MV-4-11 (cell line): ENCODE measurements at regions not wholly inside any gene's neighbourhood (a gene's known extent, or its start where the extent isn't known, plus 50 kb on each side); places are given as distances from the start of the nearest gene placed in this dataset.
"Not testable (repeated sequence)": the region's sequence is repeated elsewhere in the genome, so short reads cannot be mapped to it uniquely, and the experiment has no call there.

Experiments used
- DNase-seq: peaks from one replicate; lab custom pipeline; 2025; lab: John Stamatoyannopoulos, UW

GRCh38 chr18:40259115-40259835 lies 1695.8 kb upstream of the PIK3C3 start:
- DNase-seq = no peak

GRCh38 chr18:40258311-40258710 lies 1696.7 kb upstream of the PIK3C3 start:
- no peak for DNase-seq

GRCh38 chr18:40250236-40250635 lies 1704.8 kb upstream of the PIK3C3 start:
- DNase-seq = no peak

- no peak for DNase-seq
Observed at GRCh38 chr18:40249390-40250080, 1705.5 kb upstream of the PIK3C3 start.

- not testable (repeated sequence) for DNase-seq
Observed at GRCh38 chr18:40245612-40246011, 1709.4 kb upstream of the PIK3C3 start.

GRCh38 chr18:40243607-40244006 lies 1711.4 kb upstream of the PIK3C3 start:
- DNase-seq = no peak

- DNase-seq = no peak
Observed at GRCh38 chr18:40235836-40236235, 1719.2 kb upstream of the PIK3C3 start.

GRCh38 chr18:40235323-40235722 lies 1719.7 kb upstream of the PIK3C3 start:
- DNase-seq = no peak

GRCh38 chr18:40233931-40234616 lies 1721.0 kb upstream of the PIK3C3 start:
- DNase-seq = no peak

GRCh38 chr18:40222776-40223175 lies 1732.3 kb upstream of the PIK3C3 start:
- no peak for DNase-seq

GRCh38 chr18:40216856-40217255 lies 1738.2 kb upstream of the PIK3C3 start:
- no peak for DNase-seq

GRCh38 chr18:40215979-40216378 lies 1739.1 kb upstream of the PIK3C3 start:
- DNase-seq = no peak

- no peak for DNase-seq
Observed at GRCh38 chr18:40210696-40211095, 1744.3 kb upstream of the PIK3C3 start.

- DNase-seq = peak; percentile 43
Observed at GRCh38 chr18:40208958-40209357, 1746.1 kb upstream of the PIK3C3 start.

- DNase-seq = no peak
Observed at GRCh38 chr18:40197711-40198110, 1757.3 kb upstream of the PIK3C3 start.

GRCh38 chr18:40186677-40187076 lies 1768.4 kb upstream of the PIK3C3 start:
- DNase-seq = no peak

- DNase-seq = no peak
Observed at GRCh38 chr18:40179729-40180461, 1775.1 kb upstream of the PIK3C3 start.

- no peak for DNase-seq
Observed at GRCh38 chr18:40168026-40168425, 1787.0 kb upstream of the PIK3C3 start.

- DNase-seq = no peak
Observed at GRCh38 chr18:40163254-40163653, 1791.8 kb upstream of the PIK3C3 start.

- no peak for DNase-seq
Observed at GRCh38 chr18:40160361-40160760, 1794.7 kb upstream of the PIK3C3 start.

- DNase-seq = no peak
Observed at GRCh38 chr18:40159141-40160017, 1795.7 kb upstream of the PIK3C3 start.
